DOHH2 (cell line): ENCODE measurements at regions not wholly inside any gene's neighbourhood (a gene's known extent, or its start where the extent isn't known, plus 50 kb on each side); places are given as distances from the start of the nearest gene placed in this dataset.

Experiments used
- H3F3A ChIP-seq: fragments of 200-600 bp; sonication (generic), shearing (Covaris generic); 2 replicates; pipeline ENCODE4 v1.6.0; 2016; ENCODE audit warnings: antibody characterized with exemption, mild to moderate bottlenecking; ENCODE audit not compliant: control insufficient read depth, insufficient read depth
- H3K27ac ChIP-seq: fragments of 200-600 bp; sonication (generic); 2 replicates; pipeline ENCODE4 v1.5.1; 2014; ENCODE audit warnings: low read depth, mild to moderate bottlenecking, low read length, moderate library complexity
- H3K27me3 ChIP-seq: fragments of 200-600 bp; sonication (generic); 2 replicates; pipeline ENCODE4 v1.6.1; 2014; ENCODE audit warnings: mild to moderate bottlenecking, low read length, mixed read lengths; ENCODE audit not compliant: control insufficient read depth
- H3K36me3 ChIP-seq: fragments of 200-600 bp; sonication (generic); 2 replicates; pipeline ENCODE4 v1.6.1; 2014; ENCODE audit warnings: mild to moderate bottlenecking, low read length, moderate library complexity, mixed read lengths; ENCODE audit not compliant: control insufficient read depth
- H3K4me1 ChIP-seq: fragments of 200-600 bp; sonication (generic); 2 replicates; pipeline ENCODE4 v1.6.1; 2014; ENCODE audit warnings: mild to moderate bottlenecking, low read length, mixed read lengths; ENCODE audit not compliant: control insufficient read depth
- H3K4me2 ChIP-seq: fragments of 200-600 bp; sonication (generic); 2 replicates; pipeline ENCODE4 v1.6.0; 2014; ENCODE audit warnings: mild to moderate bottlenecking, low read length, moderate library complexity
- H3K4me3 ChIP-seq: fragments of 200-600 bp; sonication (generic); 2 replicates; pipeline ENCODE4 v1.5.1; 2014; ENCODE audit warnings: mild to moderate bottlenecking, low read length, mixed read lengths
- H3K79me2 ChIP-seq: fragments of 200-600 bp; sonication (generic); 2 replicates; pipeline ENCODE4 v1.6.1; 2014; ENCODE audit warnings: mild to moderate bottlenecking, low read length, mixed read lengths; ENCODE audit not compliant: control insufficient read depth
- H3K9me2 ChIP-seq: fragments of 200-600 bp; sonication (generic); replicated peaks from 2 replicates; pipeline ENCODE4 v1.6.1; 2014; ENCODE audit warnings: mild to moderate bottlenecking, low read length, mixed read lengths; ENCODE audit not compliant: control insufficient read depth
- H3K9me3 ChIP-seq: fragments of 200-600 bp; sonication (generic); 2 replicates; pipeline ENCODE4 v1.6.1; 2014; ENCODE audit warnings: antibody characterized with exemption, low read length, mixed read lengths; ENCODE audit not compliant: control insufficient read depth, insufficient read depth
- H4K20me1 ChIP-seq: fragments of 200-600 bp; sonication (generic); 2 replicates; pipeline ENCODE4 v1.6.0; 2014; ENCODE audit warnings: low read depth, mild to moderate bottlenecking, antibody characterized with exemption, low read length, moderate library complexity; ENCODE audit not compliant: control insufficient read depth, insufficient read depth
- CTCF ChIP-seq: fragments of 200-600 bp; sonication (generic); IDR thresholded peaks from one replicate; pipeline ENCODE4 v1.5.1; 2014; ENCODE audit warnings: antibody characterized with exemption, mild to moderate bottlenecking, low read depth, low read length; ENCODE audit not compliant: poor library complexity, severe bottlenecking
- EZH2phosphoT487 ChIP-seq: fragments of 200-600 bp; sonication (generic); IDR thresholded peaks from 2 replicates; pipeline ENCODE4 v1.6.1; 2017; ENCODE audit warnings: borderline replicate concordance, mild to moderate bottlenecking, antibody characterized with exemption, low read length, moderate library complexity, mixed read lengths

- no peaks in the 10 kb centered on the region for H3K9me2 ChIP-seq
- no peak for TF ChIP-seq CTCF
- no peak for TF ChIP-seq EZH2phosphoT487
- H3K4me3 ChIP-seq, result no peak overlapping the region
- H3K79me2 ChIP-seq, result no peaks in the 10 kb centered on the region
- peaks cover 28% of the 10 kb centered on the region for H3K4me1 ChIP-seq
- no peaks in the 10 kb centered on the region for H3K36me3 ChIP-seq
- no peak overlapping the region for H3K4me2 ChIP-seq
- H4K20me1 ChIP-seq, result no peaks in the 10 kb centered on the region
- 0 out of 2 replicates have a peak, but pooled peaks cover 2% of the 10 kb centered on the region for H3F3A ChIP-seq
- H3K27ac ChIP-seq, result peak overlapping the region; percentile 17; the same call in 1 of the 2 replicates
- peaks cover 6% of the 10 kb centered on the region; the same call in 1 of the 2 replicates for H3K9me3 ChIP-seq
- peaks cover 3% of the 10 kb centered on the region; the same call in 1 of the 2 replicates for H3K27me3 ChIP-seq
Observed at GRCh38 chr10:78299851-78300468, 266.3 kb downstream of the RPS24 start.

GRCh38 chr10:78300526-78300925 is 266.9 kb downstream of the RPS24 start:
- peaks cover 8% of the 10 kb centered on the region for H3K27me3 ChIP-seq
- no peak overlapping the region for H3K4me3 ChIP-seq
- no peaks in the 10 kb centered on the region for H3K79me2 ChIP-seq
- peaks cover 6% of the 10 kb centered on the region; the same call in 1 of the 2 replicates for H3K9me3 ChIP-seq
- H4K20me1 ChIP-seq, result no peaks in the 10 kb centered on the region
- no peak overlapping the region for H3K4me2 ChIP-seq
- H3K4me1 ChIP-seq, result peaks cover 28% of the 10 kb centered on the region
- no peaks in the 10 kb centered on the region for H3K36me3 ChIP-seq
- H3F3A ChIP-seq, result 0 out of 2 replicates have a peak, but pooled peaks cover 2% of the 10 kb centered on the region
- no peaks in the 10 kb centered on the region for H3K9me2 ChIP-seq
- no peak for TF ChIP-seq EZH2phosphoT487
- no peak for TF ChIP-seq CTCF
- no peak overlapping the region for H3K27ac ChIP-seq

- Histone ChIP-seq H3K27me3 (peaks cover 17% of the 10 kb centered on the region), H3K27ac (no peak overlapping the region), H3K4me2 (no peak overlapping the region), H3K36me3 (no peaks in the 10 kb centered on the region), H3K4me1 (peaks cover 28% of the 10 kb centered on the region), H3K79me2 (no peaks in the 10 kb centered on the region), H3K9me2 (no peaks in the 10 kb centered on the region), H4K20me1 (no peaks in the 10 kb centered on the region), H3K9me3 (peaks cover 6% of the 10 kb centered on the region; the same call in 1 of the 2 replicates), H3K4me3 (no peak overlapping the region), H3F3A (0 out of 2 replicates have a peak, but pooled peaks cover 2% of the 10 kb centered on the region)
- no peak for TF ChIP-seq EZH2phosphoT487
- no peak for TF ChIP-seq CTCF
Observed at GRCh38 chr10:78301481-78301880, 267.8 kb downstream of the RPS24 start.
